Cerebellar nuclear complex (tissue), 1 donor: ENCODE measurements at regions not wholly inside any gene's neighbourhood (a gene's known extent, or its start where the extent isn't known, plus 50 kb on each side); places are given as distances from the start of the nearest gene placed in this dataset.

ENCODE experiments used
- DNase-seq, 2 experiments: peaks; one replicate each; lab custom pipeline; 2025; lab: John Stamatoyannopoulos, UW

DNA sequence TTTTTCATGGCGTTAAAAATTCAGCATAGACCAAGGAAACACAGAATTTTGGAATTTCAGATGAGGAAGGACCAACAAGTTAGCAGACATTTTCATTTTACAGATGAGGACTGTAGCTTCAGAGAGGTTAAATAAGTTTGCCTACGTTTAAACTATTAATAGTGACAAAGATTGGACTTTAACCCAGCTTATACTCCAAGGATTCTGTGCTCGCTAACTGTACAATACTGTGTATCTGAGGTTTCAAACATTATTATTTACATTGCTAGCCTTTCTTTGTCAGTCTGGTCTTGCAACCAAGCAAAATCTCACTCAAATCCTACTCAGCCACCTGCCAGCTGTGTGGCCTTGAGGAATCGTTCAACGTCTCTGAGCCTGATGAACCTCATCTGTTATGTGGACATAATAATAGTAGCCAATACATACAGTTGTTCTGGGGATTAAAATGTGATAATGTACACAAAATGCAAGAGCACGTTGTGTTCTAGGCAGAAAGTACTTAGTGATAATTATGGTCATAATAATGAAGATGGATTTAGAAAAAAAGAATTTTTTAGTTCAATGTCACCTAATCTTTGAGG is 462.4 kb upstream of the TRIB2 start:
- no peak for DNase-seq

DNA sequence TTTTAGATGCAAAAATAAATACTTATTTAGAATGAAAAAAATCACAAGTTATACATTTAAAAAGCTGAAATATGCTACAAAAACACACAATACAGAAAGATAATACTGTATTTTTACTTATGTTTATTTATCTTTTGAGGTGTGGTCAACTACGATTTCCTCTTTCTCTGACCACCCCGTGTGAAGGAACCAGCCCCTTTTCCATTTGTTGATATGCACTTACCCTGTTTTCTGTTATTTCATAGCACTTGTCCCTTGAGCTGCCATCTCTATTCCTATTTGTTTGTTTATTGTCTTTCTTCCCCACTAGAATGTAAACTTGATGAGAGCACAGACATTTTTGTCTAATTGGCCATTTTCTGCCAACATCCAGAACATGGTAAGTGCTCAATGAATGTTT is 460.5 kb upstream of the TRIB2 start:
- no peak for DNase-seq

DNA sequence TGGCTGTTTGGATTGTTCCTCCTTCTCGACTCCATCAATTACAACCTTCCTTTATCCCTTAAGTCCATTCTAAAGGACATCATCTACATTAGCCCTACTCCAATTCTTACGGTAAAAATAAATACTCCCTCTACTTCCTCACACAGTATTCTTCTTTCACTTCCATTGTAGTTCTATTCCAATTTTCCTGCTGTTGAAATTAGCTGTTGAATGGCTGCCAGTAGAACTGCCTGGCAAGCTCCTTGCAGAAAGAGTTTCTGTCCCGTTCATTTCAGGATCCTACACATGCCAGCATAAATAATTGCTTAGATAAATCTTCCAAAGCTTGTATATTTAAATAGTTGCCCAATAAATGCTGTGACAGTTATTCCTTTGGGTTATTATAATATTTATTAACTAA is 459.3 kb upstream of the TRIB2 start:
- no peak for DNase-seq

DNA sequence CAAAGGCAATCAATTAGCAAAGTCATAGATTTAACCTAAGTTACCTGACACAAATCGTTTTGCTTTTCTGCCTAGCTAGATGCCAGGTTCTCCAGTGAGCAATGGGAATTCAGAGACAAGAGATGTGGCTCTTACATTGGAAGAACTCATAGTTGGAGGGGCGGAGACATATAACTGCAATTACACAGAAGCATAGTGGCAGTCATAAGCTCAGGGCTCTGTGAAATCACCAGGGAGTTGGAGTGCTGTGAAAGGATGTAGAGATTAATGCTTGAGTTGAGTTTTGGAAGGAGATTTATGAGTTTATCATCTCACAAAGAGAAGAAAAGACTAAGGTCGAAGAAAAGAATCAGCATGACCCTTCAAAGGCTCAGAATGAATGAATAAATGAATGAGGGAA is 457.2 kb upstream of the TRIB2 start:
- DNase-seq: no peak

DNA sequence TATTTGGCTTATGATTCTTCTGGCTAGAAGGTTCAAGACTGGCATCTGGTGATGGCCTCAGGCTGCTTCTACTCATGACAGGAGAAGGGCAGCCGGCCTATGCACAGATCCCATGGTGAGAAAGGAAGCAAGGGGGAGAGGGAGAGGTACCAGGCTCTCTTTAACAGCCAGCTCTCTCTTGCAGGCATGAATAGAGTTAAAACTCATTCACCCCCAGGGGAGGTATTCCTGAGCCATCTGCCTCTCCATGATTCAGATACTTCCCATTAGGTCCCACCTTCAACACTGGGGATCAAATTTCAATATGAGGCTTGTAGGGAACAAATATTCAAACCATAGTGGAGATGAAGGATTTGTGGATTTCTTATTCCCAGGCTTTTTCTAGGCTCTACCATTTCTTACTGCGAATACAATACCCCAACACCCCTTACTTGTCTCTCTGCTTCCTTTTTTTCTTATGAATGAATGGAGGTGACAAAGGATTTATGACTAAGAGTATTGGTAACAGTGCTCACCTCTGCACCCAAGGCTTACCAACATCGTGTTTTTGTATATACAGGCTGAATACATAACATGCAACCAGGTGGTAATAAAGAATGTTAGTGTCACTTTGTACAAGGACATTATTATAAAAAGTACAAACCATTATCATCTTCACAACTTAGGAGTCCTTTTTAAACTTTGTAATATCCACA is 454.6 kb upstream of the TRIB2 start:
- DNase-seq: no peak

DNA sequence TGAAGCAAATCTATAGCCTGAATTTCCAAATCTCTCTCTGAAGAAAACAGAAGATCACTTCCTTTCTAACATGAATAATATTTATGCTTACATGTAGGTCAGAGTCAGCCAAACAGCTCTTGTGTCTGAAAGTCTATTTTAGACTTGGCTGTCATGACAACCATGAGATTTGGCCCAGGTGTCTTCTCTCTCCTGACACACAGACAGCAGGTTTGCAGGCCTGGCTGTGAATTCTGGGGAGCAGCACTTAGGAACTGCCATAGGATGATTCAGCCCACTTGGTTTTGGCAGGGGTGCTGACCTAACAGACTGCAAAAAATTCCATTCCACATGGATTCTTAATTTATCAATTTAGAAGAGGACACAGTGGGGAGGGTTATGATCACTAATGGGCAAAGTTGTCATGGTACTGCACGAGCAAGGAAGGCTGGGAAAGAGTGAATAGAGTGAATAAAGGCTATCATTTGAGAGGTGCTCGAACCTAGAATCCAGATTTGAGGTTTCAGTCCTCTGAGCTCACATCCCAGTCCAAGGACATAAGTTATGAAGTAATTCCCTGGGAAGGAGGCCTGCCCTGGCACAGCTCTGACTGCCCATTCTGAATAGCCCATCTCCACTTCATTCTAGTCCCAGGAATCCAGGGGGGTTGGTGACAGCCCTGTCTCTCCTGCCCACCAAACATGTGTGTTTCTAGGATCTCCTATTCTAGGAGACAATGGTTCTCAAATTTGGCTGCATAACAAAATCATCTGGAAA is 453.9 kb upstream of the TRIB2 start:
- DNase-seq: no peak

DNA sequence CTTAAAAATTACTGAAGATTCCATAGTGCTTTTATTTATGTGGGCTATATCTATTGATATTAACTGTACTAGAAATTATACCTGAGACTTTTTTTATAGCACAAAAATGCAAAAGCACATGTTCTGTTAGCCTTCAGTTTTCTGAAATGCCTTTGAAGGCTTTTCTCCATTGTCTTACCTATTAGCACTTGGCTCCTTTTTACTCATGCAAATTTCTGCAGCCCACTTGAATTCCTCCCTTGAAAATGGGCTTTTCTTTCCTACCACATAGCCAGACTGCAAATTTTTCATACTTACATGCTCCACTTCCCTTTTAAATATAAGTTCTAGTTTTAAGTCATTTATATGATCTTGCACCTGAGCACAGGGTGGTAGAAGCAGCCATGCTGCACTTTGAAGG is 453.0 kb upstream of the TRIB2 start:
- DNase-seq: no peak

DNA sequence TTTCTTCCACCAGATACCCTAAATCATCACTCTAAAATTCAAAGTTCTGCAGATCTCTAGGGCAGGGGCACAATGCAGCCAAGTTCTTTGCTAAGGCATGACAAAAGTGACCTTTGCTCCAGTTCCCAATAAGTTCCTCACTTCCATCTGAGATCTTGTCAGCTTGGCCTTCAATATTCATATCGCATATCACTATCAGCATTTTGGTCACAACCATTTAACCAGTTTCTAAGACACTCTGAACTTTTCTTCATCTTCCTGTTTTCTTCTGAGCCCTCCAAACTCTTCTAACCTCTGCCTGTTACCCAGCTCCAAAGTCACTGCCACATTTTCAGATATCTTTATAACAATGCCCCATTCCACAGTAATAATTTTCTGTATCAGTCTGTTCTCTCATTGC is 452.6 kb upstream of the TRIB2 start:
- DNase-seq: no peak

DNA sequence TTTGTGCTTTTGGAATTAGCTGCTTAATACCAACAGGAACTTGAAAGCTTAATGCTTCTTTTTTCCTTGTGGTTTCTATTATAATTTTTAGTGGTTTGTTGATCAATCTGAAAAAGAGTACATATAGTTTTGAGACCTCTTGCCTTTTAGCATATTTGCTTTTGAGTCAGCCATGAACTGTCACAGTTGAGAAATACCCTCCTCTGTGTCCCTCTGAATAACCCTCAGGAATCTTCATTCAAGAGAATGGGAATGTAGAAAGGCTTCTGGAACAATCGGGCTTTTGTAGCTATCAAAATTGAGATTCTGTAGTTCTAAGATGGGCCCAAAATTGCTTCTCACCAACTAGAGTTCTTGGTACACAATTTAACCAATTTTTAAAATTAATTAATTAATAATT is 451.1 kb upstream of the TRIB2 start:
- no peak for DNase-seq

DNA sequence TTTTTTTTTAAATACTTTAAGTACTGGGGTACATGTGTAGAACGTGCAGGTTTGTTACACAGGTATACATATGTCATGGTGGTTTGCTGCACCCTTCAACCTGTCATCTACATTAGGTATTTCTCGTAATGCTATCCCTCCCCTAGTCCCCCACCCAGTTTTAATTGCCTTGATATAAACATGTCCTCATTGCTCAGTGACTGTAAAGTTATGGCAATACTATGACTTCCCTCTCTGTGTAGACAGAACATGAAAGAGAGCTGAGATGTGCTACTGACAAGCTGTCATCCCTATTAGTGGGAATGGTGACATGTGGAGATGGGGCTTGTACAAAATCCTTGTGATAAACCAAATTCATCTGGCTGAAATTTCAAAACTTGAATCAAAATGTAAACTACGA is 449.7 kb upstream of the TRIB2 start:
- DNase-seq: no peak

DNA sequence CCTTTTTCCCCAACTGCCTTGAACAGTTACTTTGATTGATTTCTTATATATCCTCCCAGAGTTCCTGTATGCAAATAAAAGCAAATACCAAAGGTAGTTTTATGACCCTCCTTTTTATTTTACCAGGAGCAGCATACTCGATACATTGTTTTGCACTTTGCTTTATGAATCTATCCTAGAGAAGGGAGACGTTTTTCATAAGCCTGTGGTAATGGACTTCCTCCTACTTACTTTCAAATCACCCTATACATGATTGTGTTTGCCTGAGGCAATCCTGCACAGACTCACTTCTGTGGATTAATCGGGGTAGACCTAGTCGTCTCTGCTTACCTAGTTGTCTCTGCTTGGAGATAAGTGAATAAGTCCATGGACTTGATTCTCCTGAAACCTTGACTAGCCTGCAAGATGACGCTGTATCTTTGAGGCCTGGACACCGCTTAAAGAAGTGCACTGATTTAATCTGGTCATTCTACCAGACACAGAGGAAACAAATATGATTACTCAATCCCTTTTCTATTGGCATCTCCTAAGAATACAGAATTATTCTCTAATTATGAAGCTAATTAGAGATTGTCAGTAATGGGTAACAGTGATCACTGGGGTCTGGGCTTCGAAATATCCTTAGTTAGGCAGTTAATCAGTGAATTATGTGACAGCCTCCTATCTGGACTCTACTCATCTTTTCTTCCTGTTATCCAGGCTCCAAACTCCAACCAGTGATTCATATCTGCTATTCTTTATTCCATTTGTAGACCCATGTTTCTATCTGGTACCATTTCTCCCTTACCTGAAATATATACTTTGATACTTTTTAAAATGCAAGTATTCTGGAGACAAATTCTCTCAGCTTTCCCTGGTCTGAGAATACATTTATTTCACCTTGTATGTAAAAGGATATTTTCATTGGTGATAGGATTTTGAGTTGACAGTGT is 447.4 kb upstream of the TRIB2 start:
- DNase-seq: no peak

DNA sequence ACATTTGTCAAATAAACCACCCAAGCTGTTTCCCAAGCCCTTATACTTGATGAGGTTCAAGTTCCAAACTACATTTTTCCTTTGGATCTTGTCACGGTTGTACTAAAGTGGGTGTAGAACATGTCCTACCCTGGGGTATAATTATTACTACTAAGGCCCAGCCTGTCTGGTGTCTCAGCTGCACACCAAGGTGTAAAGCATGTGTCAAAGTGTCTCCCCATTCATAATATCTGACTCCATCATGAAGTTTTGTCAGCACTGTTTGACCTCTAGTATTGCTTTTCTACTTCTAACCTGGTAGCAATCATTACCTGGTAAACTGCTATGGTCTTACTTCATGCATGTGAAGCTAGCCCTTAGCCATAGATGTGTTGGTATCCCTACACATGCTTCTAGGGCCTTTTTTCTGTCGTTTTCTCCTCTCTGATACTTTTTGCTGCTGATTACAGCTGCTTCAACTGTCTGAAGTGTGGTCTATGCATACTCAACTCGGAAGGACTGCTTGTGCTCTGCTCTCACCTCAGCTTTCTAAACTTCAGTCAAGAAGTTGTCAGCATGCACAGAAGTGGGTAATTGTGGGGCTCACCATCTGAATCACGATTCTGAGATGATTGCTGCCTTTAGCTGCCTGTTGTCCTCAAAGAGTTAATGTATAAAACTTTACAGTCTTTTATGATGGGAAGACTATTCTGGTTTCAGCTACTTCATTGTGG is 445.7 kb upstream of the TRIB2 start:
- DNase-seq: no peak

DNA sequence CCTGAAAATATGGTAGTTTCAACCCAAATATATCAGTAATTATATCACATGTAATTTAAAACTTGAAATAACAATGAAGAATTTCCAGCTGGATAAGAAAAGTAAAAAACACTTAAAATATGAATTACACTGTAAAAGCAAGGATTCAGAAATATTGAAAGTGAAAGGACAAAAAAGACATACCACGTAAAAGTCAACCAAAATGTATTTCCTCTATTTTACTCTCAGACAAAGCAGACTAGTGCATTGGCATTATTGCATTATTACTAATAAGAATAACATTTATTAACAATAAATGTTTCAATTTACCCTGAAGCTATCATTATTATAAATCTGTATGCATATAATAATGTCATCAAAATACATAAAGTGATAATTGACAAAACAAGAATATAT is 445.1 kb upstream of the TRIB2 start:
- DNase-seq: no peak

DNA sequence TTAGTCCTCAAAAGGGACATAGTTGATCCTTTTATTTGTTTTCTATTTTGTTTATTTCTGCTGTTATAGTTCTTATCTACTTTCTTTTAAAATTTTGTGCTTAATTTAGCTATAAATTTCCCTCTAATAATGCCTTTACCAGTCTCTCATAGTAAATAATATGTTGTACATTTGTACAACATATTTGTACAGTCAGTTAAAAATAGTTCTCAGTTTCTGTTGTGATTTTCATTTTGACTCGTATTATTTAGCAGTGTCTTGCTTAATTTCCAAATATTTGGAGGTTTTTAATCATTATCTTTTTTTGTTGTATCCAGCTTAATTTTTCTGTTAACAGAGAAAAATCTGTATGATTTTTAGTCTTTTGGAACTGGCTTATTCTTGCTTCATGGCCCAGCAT is 443.6 kb upstream of the TRIB2 start:
- no peak for DNase-seq

DNA sequence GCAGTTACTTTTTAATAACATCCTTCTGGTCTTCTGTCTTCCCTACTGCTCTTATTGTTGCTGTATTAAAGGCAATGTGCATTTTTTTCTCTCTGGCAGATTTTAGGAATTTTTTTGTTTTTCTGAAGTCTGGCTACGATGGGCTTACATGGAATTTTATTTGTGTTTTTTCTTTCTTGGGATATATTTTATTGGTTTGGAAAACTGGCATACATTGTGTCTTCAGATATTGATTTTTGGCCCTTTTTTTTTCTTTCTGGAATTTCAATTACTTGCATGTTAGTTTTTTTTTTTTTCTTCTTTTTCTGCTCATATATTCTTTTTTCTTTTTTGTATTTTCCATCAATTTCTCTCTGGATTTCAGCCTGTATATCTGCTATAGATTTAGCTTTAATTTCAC is 442.1 kb upstream of the TRIB2 start:
- no peak for DNase-seq

DNA sequence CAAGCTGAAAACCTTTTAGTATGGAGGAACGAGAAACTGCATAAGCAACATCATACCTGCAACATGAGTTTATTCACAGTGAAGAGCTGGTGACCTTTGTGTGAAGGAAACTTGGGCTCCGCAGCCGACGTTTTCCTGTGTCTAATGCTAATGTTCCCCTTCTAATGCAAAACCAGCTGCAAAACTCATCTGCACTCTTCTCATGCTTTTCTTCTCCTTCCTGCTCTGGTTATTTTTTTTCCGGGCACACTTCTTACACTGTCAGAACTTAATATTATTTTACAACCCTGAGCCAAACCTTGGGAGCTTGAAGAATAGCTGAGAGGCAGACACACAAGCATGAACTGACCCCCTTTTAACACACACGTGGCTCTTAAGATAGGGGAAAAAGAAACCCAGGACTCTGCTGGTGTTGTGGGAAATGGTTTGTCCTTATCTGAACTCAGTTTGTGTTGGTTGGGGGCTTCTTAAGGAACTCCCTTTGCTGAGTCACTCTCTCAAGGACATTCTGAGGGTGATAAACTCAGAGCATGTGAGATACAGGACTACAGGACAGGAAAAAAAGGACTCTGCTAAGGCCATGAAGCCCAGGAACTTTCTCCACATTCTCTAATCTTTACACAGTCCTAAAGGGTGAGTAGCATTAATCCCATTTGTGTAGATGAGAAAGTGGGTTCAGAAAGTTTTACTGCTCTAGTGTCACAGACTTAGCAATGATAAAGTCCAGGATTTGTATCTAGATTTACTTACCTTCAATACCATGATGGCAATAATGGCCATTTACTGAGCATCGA is 439.3 kb upstream of the TRIB2 start:
- DNase-seq: no peak

DNA sequence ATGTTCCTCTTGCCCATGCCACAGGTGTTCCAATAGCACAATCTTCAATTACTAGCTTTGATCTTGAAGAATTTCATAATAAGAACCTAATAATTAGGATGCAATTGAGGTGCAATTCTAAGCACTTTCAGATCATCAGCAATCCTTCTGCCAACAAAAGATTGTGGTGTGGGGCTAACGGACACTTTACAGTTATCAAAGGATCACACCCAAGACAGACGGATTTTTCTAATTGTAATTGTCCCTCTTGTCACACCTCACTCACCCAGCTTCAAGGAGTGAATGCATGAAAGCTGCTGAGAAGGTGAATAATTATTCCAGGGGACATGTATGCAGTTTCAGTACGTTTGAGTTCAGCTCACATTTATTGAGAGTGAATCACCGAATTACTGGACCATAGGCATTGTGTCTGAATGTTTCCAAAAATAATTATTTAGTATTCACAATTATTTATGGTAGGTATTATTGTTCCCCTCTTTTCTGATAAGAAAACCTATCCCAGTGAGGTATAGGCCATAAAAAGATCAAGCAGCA is 438.5 kb upstream of the TRIB2 start:
- no peak for DNase-seq

DNA sequence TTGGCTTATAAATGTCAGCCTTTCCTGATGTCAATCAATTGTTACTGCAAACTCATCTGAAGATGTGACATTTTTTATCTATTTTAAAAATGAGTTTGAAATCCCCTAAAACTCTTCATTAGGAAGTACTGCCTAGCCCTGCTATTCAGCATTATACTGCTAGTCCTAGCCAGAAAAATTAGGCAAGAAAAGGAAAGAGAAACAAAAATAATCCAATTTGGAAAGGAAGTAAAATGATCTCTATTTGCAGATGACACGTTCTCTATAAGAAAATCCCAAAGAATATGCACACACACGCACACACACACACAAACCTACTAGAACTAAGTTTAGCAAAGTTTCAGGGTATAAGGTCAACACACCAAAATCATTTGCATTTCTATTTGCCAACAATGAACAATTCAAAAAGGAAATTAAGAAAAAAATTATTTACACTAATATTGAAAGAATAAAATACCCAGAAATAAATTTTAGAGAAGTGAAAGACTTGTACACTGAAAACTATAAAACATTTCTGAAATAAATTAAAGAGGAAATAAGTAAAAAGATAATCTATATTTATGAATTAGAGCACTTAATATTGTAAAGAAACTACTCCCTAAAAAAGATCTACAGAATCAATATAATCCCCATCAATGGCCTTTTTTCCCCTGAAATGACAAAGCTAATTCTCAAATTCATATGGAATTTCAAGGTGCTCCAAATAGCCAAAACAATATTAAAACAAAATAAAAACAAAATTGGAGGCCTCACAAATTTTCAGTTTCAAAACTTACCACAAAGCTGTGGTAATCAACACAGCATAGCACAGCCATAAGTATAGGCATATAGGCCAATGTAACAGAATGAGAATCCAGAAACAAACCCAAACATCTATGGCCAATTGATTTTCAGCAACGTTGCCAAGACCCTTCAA is 433.7 kb upstream of the TRIB2 start:
- DNase-seq: no peak

DNA sequence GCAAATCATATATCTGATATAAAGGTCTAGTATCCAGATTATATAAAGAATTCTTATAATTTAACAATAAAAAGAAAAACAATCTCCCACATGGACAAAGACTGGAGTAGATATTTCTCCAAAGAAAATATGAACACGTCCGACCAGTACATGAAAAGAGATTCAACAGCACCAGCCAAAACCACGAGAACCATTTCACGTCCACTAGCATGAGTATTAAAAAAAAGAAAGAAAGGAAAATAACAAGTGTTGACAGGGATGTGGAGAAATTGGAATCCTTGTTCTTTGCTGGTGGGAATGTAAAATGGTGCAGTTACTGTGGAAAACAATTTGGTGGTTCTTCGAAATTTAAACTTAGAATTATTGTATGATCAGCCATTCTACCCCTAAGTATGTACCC is 432.7 kb upstream of the TRIB2 start:
- no peak for DNase-seq

DNA sequence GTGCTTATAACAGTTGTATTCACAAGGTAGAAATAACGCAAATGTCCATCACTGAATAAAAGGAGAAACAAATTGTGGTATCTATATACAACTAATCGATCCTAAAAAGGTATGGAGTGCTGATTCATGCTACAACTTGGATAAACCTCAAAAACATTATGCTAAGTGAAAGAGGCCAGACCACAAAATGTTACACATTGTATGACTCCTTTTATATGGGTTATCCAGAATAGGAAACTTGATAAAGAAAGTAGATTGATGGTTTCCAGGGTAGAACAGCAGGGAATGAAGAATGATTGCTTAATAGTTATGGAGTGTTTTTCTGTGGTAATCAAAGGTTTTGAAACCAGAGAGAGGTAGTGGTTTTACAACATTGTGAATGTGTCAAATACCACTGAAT is 432.2 kb upstream of the TRIB2 start:
- DNase-seq: no peak
